Adrenal gland (tissue), 9 donors: ENCODE measurements at regions not wholly inside any gene's neighbourhood (a gene's known extent, or its start where the extent isn't known, plus 50 kb on each side); places are given as distances from the start of the nearest gene placed in this dataset.
"Not testable (repeated sequence)": the region's sequence is repeated elsewhere in the genome, so short reads cannot be mapped to it uniquely, and the experiment has no call there.

Experiments
- DNase-seq, 7 donors: peaks; one replicate each; pipeline ENCODE4 v3.0.0-alpha.2; 2019 to 2020
- H3K27ac ChIP-seq, 5 donors: fragments of 200-600 bp; sonication (generic) in 4 of 5; 1 replicate in 3 of 5; 2 replicates in 2 of 5; pipeline versions ENCODE4 v1.5.1 to v1.8.0; 2016 to 2020; ENCODE audit warnings: mild to moderate bottlenecking in 1 of 5
- H3K27me3 ChIP-seq: fragments of 200-600 bp; 2 replicates; pipeline ENCODE4 v1.8.0; 2021
- H3K36me3 ChIP-seq, 2 donors: fragments of 200-600 bp; replicated peaks in 1 of 2; 1 replicate in 1 of 2; 2 replicates in 1 of 2; pipeline versions ENCODE4 v1.5.1 to v1.8.0; 2018 to 2022
- H3K4me1 ChIP-seq, 2 donors: fragments of 200-600 bp; replicated peaks in 1 of 2; 1 replicate in 1 of 2; 2 replicates in 1 of 2; pipeline versions ENCODE4 v1.5.1 to v1.8.0; 2018 to 2021
- H3K4me3 ChIP-seq, 4 donors: fragments of 200-600 bp; sonication (generic) in 3 of 4; one replicate each; pipeline ENCODE4 v1.5.1; 2016 to 2018
- H3K9me3 ChIP-seq, 3 donors: fragments of 200-600 bp; sonication (generic) in 1 of 3; replicated peaks in 1 of 3; 1 replicate in 2 of 3; 2 replicates in 1 of 3; pipeline versions ENCODE4 v1.5.1 to v1.8.0; 2016 to 2021
- CTCF ChIP-seq, 6 experiments: fragments of 450-650 bp in 4 of 6; fragments of 200-600 bp in 2 of 6; sonication (generic) in 1 of 6; IDR thresholded peaks; 1 replicate in 5 of 6; 2 replicates in 1 of 6; pipeline versions ENCODE4 v1.5.1 to v1.8.0; 2016 to 2021; ENCODE audit warnings: antibody characterized with exemption in 6 of 6, mild to moderate bottlenecking in 2 of 6, moderate library complexity in 1 of 6
- POLR2A ChIP-seq, 2 donors: fragments of 450-650 bp; IDR thresholded peaks; one replicate each; pipeline ENCODE4 v1.6.1; 2017; ENCODE audit warnings: antibody characterized with exemption in 2 of 2, mild to moderate bottlenecking in 2 of 2, moderate library complexity in 1 of 2
- WGBS, 4 donors: extraction: QIAGEN DNeasy Blood & Tissue Kit in 2 of 4; methylation state at CpG; one replicate each; pipeline versions ENCODE4 v1.1.5 to v1.1.7; 2013 to 2017; 5-methylcytosine and 5-hydroxymethylcytosine counted together
- intact Hi-C, 2 donors: fragments of 100-400 bp; cut with DNase I; formaldehyde crosslinking; loops; one replicate each; pipeline versions ENCODE4 v1.14.1 to v1.15.0; 2022 to 2023
- donor health status: healthy with polysubstance abuse.
- donor health status: Bipolar disorder and iron deficiency.
- donor health status: DM: yes; HTN: yes; CAD: no.
- donor health status: DM: no; HTN: no; CAD: no.
- donor health status: DM: no; HTN: no; CAD: no.

- WGBS, 4 donors, result 0 to 14% (median 9%) methylated on average over 2 of the region's 2 CpGs
- peak; percentile 79 to 93 (median 89) for DNase-seq
- intact Hi-C loops, result no loop called here
Observed at GRCh38 chr1:184838504-184838951, 83.9 kb upstream of the EDEM3 start.

DNA sequence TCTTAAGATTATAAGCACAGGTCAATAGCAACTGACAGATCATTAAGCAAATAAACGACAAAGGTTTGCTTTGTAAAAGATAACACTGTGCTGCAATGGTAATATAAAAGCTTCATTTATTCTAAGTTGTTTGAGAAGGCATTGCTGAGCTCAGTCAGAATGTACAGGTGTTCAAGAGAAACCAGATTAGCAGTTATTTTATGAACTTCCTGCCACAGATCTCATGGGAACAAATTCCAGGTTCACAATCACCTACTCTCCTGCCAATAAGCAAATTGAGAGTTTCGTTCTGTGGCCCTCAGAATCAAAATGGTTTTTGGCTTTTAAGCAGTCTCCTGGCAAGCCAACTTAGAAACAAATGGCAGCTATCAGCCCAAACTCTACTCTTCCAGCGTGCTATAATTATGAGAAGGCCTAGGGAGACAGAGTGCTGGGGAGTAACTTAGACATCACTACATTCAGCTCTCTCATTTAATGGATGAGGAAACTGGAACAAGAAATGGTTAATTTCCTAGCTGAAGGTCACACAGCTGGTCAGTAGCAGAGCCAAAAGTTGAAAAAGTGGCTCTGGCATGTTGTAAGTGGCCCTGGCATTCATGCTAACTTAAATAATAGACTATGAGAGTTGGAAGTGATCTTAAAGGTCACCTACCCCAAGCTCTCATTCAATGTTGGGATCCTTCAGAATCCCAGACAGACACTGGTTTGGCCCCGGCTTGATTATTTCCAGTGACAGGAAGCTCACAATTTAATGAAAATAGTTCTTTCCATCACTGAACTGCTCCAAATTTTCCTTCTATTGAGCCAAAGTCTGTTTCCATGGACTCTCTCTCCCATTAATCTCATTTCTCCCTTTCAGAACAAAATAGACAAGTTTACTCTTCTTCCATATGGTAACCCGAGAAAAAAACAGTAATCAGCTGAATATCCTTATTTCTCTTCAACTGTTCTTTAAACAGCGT is 82.6 kb upstream of the EDEM3 start:
- intact Hi-C loops, result no loop called here
- H3K4me3 ChIP-seq, result no peak overlapping the region
- no peaks in the 10 kb centered on the region for H3K36me3 ChIP-seq
- peak overlapping the region; percentile 9 to 87 (median 80) for H3K27ac ChIP-seq
- no peaks in the 10 kb centered on the region for H3K27me3 ChIP-seq
- TF ChIP-seq CTCF (IDR thresholded peaks at IDR 0.05), result no peak
- TF ChIP-seq POLR2A (IDR thresholded peaks at IDR 0.05), result no peak
- DNase-seq, result peak in 3 of 7 donors; percentile 26 to 49 (median 31)
- peaks cover 18 to 32% of the 10 kb centered on the region in 2 donors for H3K4me1 ChIP-seq
- H3K9me3 ChIP-seq, result no peaks in the 10 kb centered on the region
- WGBS, 4 donors, result 54 to 71% (median 58%) methylated on average over 6 of the region's 6 CpGs

More at GRCh38 chr1:184838504-184838951, 83.9 kb upstream of the EDEM3 start:
- no peaks in the 10 kb centered on the region for H3K9me3 ChIP-seq
- H3K36me3 ChIP-seq, result no peaks in the 10 kb centered on the region
- H3K27me3 ChIP-seq, result no peaks in the 10 kb centered on the region
- H3K4me1 ChIP-seq, result peaks cover 18 to 32% of the 10 kb centered on the region in 2 donors
- peak overlapping the region; percentile 9 to 87 (median 80) for H3K27ac ChIP-seq
- no peak overlapping the region for H3K4me3 ChIP-seq
- peak in 1 of 2 donors; percentile 62 for TF ChIP-seq POLR2A (IDR thresholded peaks at IDR 0.05)
- peak in 2 of 6 experiments; percentile 4 to 23 for TF ChIP-seq CTCF (IDR thresholded peaks at IDR 0.05)

DNA sequence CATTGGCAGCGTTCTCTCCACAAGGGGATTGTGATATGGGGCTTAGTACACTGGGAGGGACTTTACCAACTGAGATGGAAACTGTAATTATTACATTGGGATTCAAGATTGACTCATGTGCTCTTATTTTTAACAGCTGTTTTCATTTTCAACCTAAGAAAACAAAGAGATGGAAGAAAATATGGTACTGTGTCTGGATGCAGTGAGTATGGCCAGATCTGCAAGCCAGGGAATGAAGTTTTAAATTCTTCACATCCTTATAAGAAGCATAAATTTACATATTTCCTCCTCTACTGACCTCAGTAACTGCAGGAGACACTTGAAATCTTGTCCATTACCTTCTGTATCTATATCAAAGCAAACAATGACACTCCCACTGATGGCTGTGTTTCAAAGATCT is 81.5 kb upstream of the EDEM3 start:
- intact Hi-C loops, result no loop called here
- TF ChIP-seq POLR2A (IDR thresholded peaks at IDR 0.05), result no peak
- no peak for TF ChIP-seq CTCF (IDR thresholded peaks at IDR 0.05)
- no peaks in the 10 kb centered on the region for H3K36me3 ChIP-seq
- H3K27ac ChIP-seq, result no peak overlapping the region
- H3K4me1 ChIP-seq, result peaks cover 18 to 32% of the 10 kb centered on the region in 2 donors
- no peaks in the 10 kb centered on the region for H3K27me3 ChIP-seq
- no peak overlapping the region for H3K4me3 ChIP-seq
- WGBS, 4 donors, result 74 to 86% (median 80%) methylated on average over 1 of the region's 1 CpG
- no peak for DNase-seq
- H3K9me3 ChIP-seq, result no peaks in the 10 kb centered on the region

- intact Hi-C loops, H3K36me3 ChIP-seq, H3K27ac ChIP-seq, H3K9me3 ChIP-seq, H3K4me3 ChIP-seq, H3K27me3 ChIP-seq, DNase-seq: not testable (repeated sequence)
- peaks cover 18 to 29% of the 10 kb centered on the region in 2 donors for H3K4me1 ChIP-seq
Observed at GRCh38 chr1:184833994-184834393, 79.3 kb upstream of the EDEM3 start.
